Heart left ventricle (tissue), 16 donors: ENCODE measurements at regions not wholly inside any gene's neighbourhood (a gene's known extent, or its start where the extent isn't known, plus 50 kb on each side); places are given as distances from the start of the nearest gene placed in this dataset.

Experiments
- ATAC-seq, 4 donors: fragments of 200-7000 bp; cut with Tn5 transposase; one replicate each; pipeline ENCODE4 v1.9.1; 2020 to 2022; ENCODE audit warnings: moderate library complexity in 4 of 4, mild to moderate bottlenecking in 3 of 4, moderate number of reproducible peaks in 1 of 4
- DNase-seq, 5 donors: peaks; one replicate each; pipeline ENCODE4 v3.0.0-alpha.2; 2020
- H3K27ac ChIP-seq, 12 donors: fragments of 200-600 bp; sonication (generic) in 4 of 12; one replicate each; pipeline versions ENCODE4 v1.5.0 to v1.8.0; 2016 to 2022; ENCODE audit warnings: mild to moderate bottlenecking in 2 of 12
- H3K27me3 ChIP-seq, 9 donors: fragments of 200-600 bp; sonication (generic) in 2 of 9; one replicate each; pipeline versions ENCODE4 v1.5.1 to v1.8.0; 2016 to 2022; ENCODE audit warnings: mild to moderate bottlenecking in 3 of 9
- H3K36me3 ChIP-seq, 9 donors: fragments of 200-600 bp; sonication (generic) in 2 of 9; one replicate each; pipeline versions ENCODE4 v1.5.0 to v1.8.0; 2018 to 2022; ENCODE audit warnings: mild to moderate bottlenecking in 2 of 9
- H3K4me1 ChIP-seq, 12 donors: fragments of 200-600 bp; sonication (generic) in 4 of 12; one replicate each; pipeline versions ENCODE4 v1.5.0 to v1.8.0; 2016 to 2022; ENCODE audit warnings: mild to moderate bottlenecking in 3 of 12
- H3K4me3 ChIP-seq, 12 donors: fragments of 200-600 bp; sonication (generic) in 4 of 12; one replicate each; pipeline versions ENCODE4 v1.5.0 to v1.8.0; 2017 to 2022; ENCODE audit warnings: mild to moderate bottlenecking in 9 of 12, moderate library complexity in 4 of 12
- H3K9me3 ChIP-seq, 12 donors: fragments of 200-600 bp; sonication (generic) in 4 of 12; one replicate each; pipeline versions ENCODE4 v1.5.0 to v1.8.0; 2016 to 2022; ENCODE audit warnings: mild to moderate bottlenecking in 1 of 12
- CTCF ChIP-seq, 12 donors: fragments of 200-600 bp; sonication (generic) in 4 of 12; IDR thresholded peaks; one replicate each; pipeline versions ENCODE4 v1.5.0 to v1.8.0; 2018 to 2022; ENCODE audit warnings: antibody characterized with exemption in 12 of 12, mild to moderate bottlenecking in 5 of 12
- POLR2A ChIP-seq, 2 donors: fragments of 450-650 bp; IDR thresholded peaks; one replicate each; pipeline ENCODE4 v1.6.1; 2017; ENCODE audit warnings: antibody characterized with exemption in 2 of 2, mild to moderate bottlenecking in 2 of 2, moderate library complexity in 2 of 2
- WGBS, 4 donors: extraction: QIAGEN DNeasy Blood & Tissue Kit in 2 of 4; methylation state at CpG; one replicate each; pipeline versions ENCODE4 v1.1.5 to v1.1.7; 2013 to 2018; 5-methylcytosine and 5-hydroxymethylcytosine counted together
- intact Hi-C, 10 donors: fragments of 100-400 bp; cut with DNase I; formaldehyde crosslinking; loops; one replicate each; pipeline versions ENCODE4 v1.11.1 to v1.14.2; 2022
- donor health status: ischemic (EF 13 %, LVEDD 7.1; RV severe dilation, severe dysfunction).
- donor health status: healthy with polysubstance abuse.
- donor health status: DM: no; HTN: yes; CAD: no.
- donor health status: DM: no; HTN: no; CAD: no.
- donor health status: ischemic (EF 25% LVEDD 6.9; RV normal size, moderate dysfunction).
- donor health status: ischemic (EF 25% LVEDD 5.7; RV mildly dilated, moderate dysfunction).
- donor health status: healthy.
- donor health status: DM: yes; HTN: yes; CAD: no.
- donor health status: ischemic (EF 35%, LVEDD 5.7; RV mildly dilated, moderate dysfunction).
- donor health status: nonischemic (EF 11% LVEDD 7.7; RV severe dilation, severe dysfunction).
- donor health status: DM: yes; HTN: yes; CAD: no.
- donor health status: PGD.
- donor health status: ischemic (EF 29% LVEDD 5.4; RV normal size, mild dysfunction).
- donor health status: nonischemic (EF 23%, LVEDD 6.1; RV moderate dilation, normal function).

GRCh38 chr20:52313341-52313963 lies 121.9 kb upstream of the ZFP64 start:
- TF ChIP-seq POLR2A (IDR thresholded peaks at IDR 0.05) (no peak), CTCF (IDR thresholded peaks at IDR 0.05) (peak in 9 of 12 donors; percentile 7 to 49 (median 24))
- Histone ChIP-seq H3K9me3 (peaks cover 0 to 4% (median 0%) of the 10 kb centered on the region in 12 donors), H3K4me1 (peaks cover 0 to 9% (median 0%) of the 10 kb centered on the region in 12 donors), H3K4me3 (no peak overlapping the region), H3K27me3 (peaks cover 0 to 7% (median 0%) of the 10 kb centered on the region in 9 donors), H3K36me3 (no peaks in the 10 kb centered on the region), H3K27ac (no peak overlapping the region)
- intact Hi-C loops = loop anchor here (2.0 to 10.0 kb wide), 12 partner anchors 63 to 1631 kb away; no protein-coding TSS in a partner anchor
- 27 to 34% (median 29%) methylated on average over 16 of the region's 16 CpGs for WGBS, 4 donors
- ATAC-seq = peak in 1 of 4 donors; percentile 33
- no peak for DNase-seq

- WGBS, 4 donors = 55 to 66% (median 58%) methylated on average over 2 of the region's 2 CpGs
- TF ChIP-seq CTCF (IDR thresholded peaks at IDR 0.05) (peak; percentile 55 to 84 (median 71)), POLR2A (IDR thresholded peaks at IDR 0.05) (no peak)
- Histone ChIP-seq H3K4me3 (no peak overlapping the region), H3K27me3 (peaks cover 0 to 7% (median 0%) of the 10 kb centered on the region in 9 donors), H3K9me3 (peaks cover 0 to 4% (median 0%) of the 10 kb centered on the region in 12 donors), H3K4me1 (peaks cover 0 to 9% (median 0%) of the 10 kb centered on the region in 12 donors), H3K36me3 (no peaks in the 10 kb centered on the region), H3K27ac (no peak overlapping the region)
- peak in 3 of 4 donors; percentile 56 to 67 (median 64) for ATAC-seq
- intact Hi-C loops = loop anchor here (1.0 to 10.0 kb wide), 13 partner anchors 65 to 1633 kb away; no protein-coding TSS in a partner anchor
- DNase-seq = peak in 2 of 5 donors; percentile 25 to 29
Measured at GRCh38 chr20:52312132-52312729, 120.7 kb upstream of the ZFP64 start.

DNA sequence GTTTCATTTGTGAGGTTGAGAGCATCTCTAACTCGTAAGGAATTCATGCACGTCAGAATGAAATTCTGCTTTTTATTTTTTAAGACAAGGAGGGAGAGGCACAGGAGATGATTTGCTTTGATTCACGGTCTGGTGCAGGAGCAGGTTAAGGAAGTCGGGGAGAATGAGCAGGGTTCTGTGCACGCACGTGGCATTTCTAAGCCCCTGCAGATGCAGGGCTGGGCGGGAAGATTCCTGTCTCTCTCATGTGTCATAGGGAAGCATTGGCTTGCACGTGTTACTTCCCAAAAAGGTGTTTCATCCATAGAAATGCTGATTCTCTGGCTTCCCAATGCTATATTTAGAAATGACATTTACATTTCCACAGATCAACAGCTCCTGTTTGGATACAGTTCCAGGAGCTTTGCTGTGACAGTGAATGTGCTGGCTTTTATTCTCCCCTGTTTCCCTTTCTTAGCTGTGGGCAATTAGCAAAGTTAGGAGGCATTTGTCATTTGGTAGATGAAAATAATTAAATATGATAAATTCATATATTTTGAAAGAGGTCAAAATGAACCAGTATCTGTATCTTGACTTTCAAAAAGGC lies 119.7 kb upstream of the ZFP64 start:
- ATAC-seq (peak in 2 of 4 donors; percentile 41 to 57), DNase-seq (no peak)
- Histone ChIP-seq H3K36me3 (no peaks in the 10 kb centered on the region), H3K4me1 (peaks cover 0 to 9% (median 0%) of the 10 kb centered on the region in 12 donors), H3K27ac (no peak overlapping the region), H3K27me3 (no peaks in the 10 kb centered on the region), H3K4me3 (no peak overlapping the region), H3K9me3 (no peaks in the 10 kb centered on the region)
- no peak for TF ChIP-seq POLR2A (IDR thresholded peaks at IDR 0.05)
- no peak for TF ChIP-seq CTCF (IDR thresholded peaks at IDR 0.05)
- WGBS, 4 donors = 62 to 75% (median 67%) methylated on average over 8 of the region's 8 CpGs
- intact Hi-C loops = loop anchor here in 9 of 10 donors (5.0 to 10.0 kb wide), 7 partner anchors 66 to 1633 kb away; no protein-coding TSS in a partner anchor

DNA sequence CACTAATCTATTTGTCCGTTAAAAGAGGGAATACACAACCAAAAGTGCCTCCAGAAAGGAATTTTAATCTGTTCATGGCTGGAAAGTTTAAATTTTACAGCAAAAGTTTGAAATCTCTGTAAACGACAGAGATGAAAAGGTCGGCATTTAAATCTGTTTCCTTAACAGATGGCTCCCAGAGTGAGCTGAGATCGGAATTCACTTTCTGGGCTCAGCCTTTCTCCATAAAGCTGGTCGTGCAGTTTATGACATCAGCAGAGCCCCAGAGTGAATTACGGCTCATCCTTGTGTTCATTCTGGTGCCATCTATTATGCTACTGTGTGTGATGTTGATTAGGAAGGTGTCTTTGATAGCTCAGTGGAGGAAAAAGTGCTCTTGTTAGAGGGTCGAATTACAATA lies 117.6 kb upstream of the ZFP64 start:
- no peaks in the 10 kb centered on the region for H3K9me3 ChIP-seq
- H3K4me1 ChIP-seq = peaks cover 0 to 9% (median 0%) of the 10 kb centered on the region in 12 donors
- 69 to 78% (median 75%) methylated on average over 7 of the region's 7 CpGs for WGBS, 4 donors
- DNase-seq (no peak), ATAC-seq (no peak)
- intact Hi-C loops = no loop called here
- no peak for TF ChIP-seq POLR2A (IDR thresholded peaks at IDR 0.05)
- no peak for TF ChIP-seq CTCF (IDR thresholded peaks at IDR 0.05)
- no peaks in the 10 kb centered on the region for H3K36me3 ChIP-seq
- no peak overlapping the region for H3K27ac ChIP-seq
- no peak overlapping the region for H3K4me3 ChIP-seq
- H3K27me3 ChIP-seq = no peaks in the 10 kb centered on the region
